Colonic mucosa (tissue), 4 donors: ENCODE measurements at regions not wholly inside any gene's neighbourhood (a gene's known extent, or its start where the extent isn't known, plus 50 kb on each side); places are given as distances from the start of the nearest gene placed in this dataset.
A peak's percentile ranks its signal among the peaks of the same experiment; 100 is the strongest.

ENCODE experiments used
- DNase-seq: peaks from one replicate; pipeline ENCODE4 v3.0.0-alpha.2; 2020
- H3K27ac ChIP-seq: fragments of 200-600 bp; one replicate; pipeline ENCODE4 v1.8.0; 2021
- H3K27me3 ChIP-seq: fragments of 200-600 bp; one replicate; pipeline ENCODE4 v1.8.0; 2021
- H3K36me3 ChIP-seq: fragments of 200-600 bp; one replicate; pipeline ENCODE4 v1.8.0; 2021
- H3K4me1 ChIP-seq: fragments of 200-600 bp; one replicate; pipeline ENCODE4 v1.8.0; 2021; ENCODE audit warnings: mild to moderate bottlenecking
- H3K4me3 ChIP-seq: fragments of 200-600 bp; one replicate; pipeline ENCODE4 v1.8.0; 2021
- H3K9ac ChIP-seq, 2 donors: one replicate each; pipeline ENCODE4 v1.7.0; 2013; ENCODE audit warnings: control low read depth in 2 of 2, low read depth in 2 of 2, low read length in 2 of 2
- H3K9me3 ChIP-seq: fragments of 200-600 bp; one replicate; pipeline ENCODE4 v1.8.0; 2021
- intact Hi-C: fragments of 100-400 bp; cut with DNase I; formaldehyde crosslinking; loops from one replicate; pipeline ENCODE4 v1.14.1; 2022
- TF ChIP-seq, protein P1 (sequence below): fragments of 200-600 bp; IDR thresholded peaks from one replicate; pipeline ENCODE4 v1.8.0; 2022; ENCODE audit warnings: antibody characterized with exemption, mild to moderate bottlenecking
- donor health status: healthy.
- donor health status: DM: no; HTN: no; CAD: no.
- donor health status: DM: no; HTN: no; CAD: no.

DNA sequence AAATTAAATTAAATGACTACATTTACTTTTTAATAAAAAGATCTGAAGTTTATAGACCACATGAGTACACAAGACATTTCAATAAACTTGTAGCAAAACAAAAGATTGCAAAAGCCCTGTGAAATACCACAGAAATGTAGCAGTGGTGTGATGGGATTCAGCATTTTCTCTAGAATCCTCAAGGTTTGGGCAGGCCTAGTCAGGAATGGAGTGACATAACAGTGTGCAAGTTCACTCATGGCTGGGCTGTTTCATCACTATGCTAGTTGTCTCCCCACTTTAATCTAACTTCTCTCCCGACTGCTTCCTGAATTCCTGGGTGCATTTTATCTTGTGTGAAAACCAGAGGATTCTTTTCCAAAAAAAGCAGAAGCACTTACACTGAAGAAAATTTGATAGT is 1089.9 kb upstream of the DDX18 start:
- H3K9me3 ChIP-seq = no peaks in the 10 kb centered on the region
- TF ChIP-seq, protein P1, sequence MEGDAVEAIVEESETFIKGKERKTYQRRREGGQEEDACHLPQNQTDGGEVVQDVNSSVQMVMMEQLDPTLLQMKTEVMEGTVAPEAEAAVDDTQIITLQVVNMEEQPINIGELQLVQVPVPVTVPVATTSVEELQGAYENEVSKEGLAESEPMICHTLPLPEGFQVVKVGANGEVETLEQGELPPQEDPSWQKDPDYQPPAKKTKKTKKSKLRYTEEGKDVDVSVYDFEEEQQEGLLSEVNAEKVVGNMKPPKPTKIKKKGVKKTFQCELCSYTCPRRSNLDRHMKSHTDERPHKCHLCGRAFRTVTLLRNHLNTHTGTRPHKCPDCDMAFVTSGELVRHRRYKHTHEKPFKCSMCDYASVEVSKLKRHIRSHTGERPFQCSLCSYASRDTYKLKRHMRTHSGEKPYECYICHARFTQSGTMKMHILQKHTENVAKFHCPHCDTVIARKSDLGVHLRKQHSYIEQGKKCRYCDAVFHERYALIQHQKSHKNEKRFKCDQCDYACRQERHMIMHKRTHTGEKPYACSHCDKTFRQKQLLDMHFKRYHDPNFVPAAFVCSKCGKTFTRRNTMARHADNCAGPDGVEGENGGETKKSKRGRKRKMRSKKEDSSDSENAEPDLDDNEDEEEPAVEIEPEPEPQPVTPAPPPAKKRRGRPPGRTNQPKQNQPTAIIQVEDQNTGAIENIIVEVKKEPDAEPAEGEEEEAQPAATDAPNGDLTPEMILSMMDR = no peak
- intact Hi-C loops = no loop called here
- H3K9ac ChIP-seq = no peak overlapping the region
- H3K4me3 ChIP-seq = no peak overlapping the region
- no peak for DNase-seq
- H3K27me3 ChIP-seq = no peaks in the 10 kb centered on the region
- H3K27ac ChIP-seq = no peak overlapping the region
- H3K36me3 ChIP-seq = no peaks in the 10 kb centered on the region
- H3K4me1 ChIP-seq = no peaks in the 10 kb centered on the region

DNA sequence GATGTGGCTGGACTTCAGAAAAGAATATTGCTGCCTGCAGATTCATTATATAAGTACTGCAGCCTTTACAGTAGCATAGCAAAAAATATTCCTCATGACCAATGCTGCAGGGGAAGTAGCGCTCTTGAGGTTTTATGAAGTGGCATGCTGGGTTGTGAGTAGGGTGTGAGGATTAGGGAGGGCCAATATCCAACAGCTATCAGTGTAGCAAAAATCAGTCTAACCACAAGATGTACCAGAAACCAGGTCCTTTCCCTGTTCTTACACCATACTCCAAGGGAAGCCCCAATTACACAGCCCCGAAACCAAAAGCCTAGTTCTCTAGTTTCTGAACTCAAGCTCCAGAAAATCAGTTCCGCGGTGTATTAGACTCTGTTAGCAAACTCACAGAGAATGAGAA is 1082.2 kb upstream of the DDX18 start:
- H3K27me3 ChIP-seq = no peaks in the 10 kb centered on the region
- H3K36me3 ChIP-seq = no peaks in the 10 kb centered on the region
- DNase-seq = no peak
- intact Hi-C loops = no loop called here
- H3K9ac ChIP-seq = no peak overlapping the region
- no peak overlapping the region for H3K4me3 ChIP-seq
- TF ChIP-seq, protein P1 = no peak
- no peaks in the 10 kb centered on the region for H3K4me1 ChIP-seq
- no peak overlapping the region for H3K27ac ChIP-seq
- no peaks in the 10 kb centered on the region for H3K9me3 ChIP-seq

DNA sequence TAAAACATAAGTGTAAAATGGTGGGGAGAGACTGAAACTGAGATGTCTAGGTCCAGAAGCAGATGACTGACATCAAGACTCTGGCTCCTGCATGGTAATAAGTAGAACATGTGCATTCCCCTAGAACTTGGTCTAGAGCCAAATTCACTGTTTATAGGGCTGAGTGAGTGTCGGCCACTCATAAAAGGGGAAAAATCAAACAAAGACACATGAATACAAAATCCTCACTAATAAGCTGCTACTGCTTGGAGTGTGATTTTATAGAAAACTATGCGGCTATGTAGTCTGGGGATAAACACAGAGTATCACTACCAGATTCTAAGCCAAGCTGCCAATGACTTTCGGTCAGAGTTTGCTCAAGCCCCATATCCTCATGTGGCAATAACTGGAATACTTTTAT is 1080.8 kb upstream of the DDX18 start:
- H3K9me3 ChIP-seq = no peaks in the 10 kb centered on the region
- H3K4me3 ChIP-seq = no peak overlapping the region
- intact Hi-C loops = no loop called here
- H3K36me3 ChIP-seq = no peaks in the 10 kb centered on the region
- DNase-seq = no peak
- no peak overlapping the region for H3K27ac ChIP-seq
- TF ChIP-seq, protein P1 = no peak
- H3K4me1 ChIP-seq = no peaks in the 10 kb centered on the region
- H3K9ac ChIP-seq = no peak overlapping the region
- H3K27me3 ChIP-seq = no peaks in the 10 kb centered on the region

DNA sequence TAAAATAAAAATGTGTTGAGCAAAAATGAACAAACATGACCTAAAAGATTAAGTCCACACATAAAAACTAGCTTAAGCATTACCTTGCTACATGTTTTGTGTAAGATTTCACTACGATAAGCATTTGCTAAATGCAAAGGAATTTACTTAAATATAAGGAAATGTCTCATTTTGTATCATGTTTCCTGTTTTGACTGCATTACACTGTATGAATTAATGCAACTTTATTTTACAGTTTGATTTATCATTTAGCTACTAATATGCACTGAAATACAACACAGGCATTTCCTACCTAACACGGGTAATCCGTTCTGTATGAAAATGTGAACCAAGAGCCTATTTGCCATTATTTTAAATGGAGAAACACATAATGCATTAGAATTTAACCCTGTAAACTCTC is 1076.5 kb upstream of the DDX18 start:
- Histone ChIP-seq H3K9me3 (no peaks in the 10 kb centered on the region), H3K27ac (no peak overlapping the region), H3K4me3 (no peak overlapping the region), H3K9ac (no peak overlapping the region), H3K36me3 (no peaks in the 10 kb centered on the region), H3K4me1 (no peaks in the 10 kb centered on the region), H3K27me3 (no peaks in the 10 kb centered on the region)
- intact Hi-C loops = no loop called here
- TF ChIP-seq, protein P1 = no peak
- no peak for DNase-seq

DNA sequence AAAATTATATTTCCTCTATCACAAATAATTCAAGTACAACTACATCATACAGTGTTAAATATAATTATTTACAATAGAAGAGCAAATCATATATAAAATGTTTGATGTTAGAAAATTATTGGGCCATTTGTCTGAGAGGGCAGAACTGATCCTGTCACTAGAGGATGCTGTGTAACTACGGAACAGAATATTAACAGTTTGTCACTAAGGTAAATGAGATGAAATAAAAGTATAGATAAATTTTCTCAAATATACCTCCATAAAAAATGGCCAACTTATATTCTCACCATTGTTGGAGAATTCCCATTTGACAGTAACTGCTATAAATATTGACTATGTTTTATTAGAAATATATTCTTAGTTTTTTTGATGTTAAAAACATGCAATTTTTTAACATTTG is 1067.4 kb upstream of the DDX18 start:
- Histone ChIP-seq H3K4me3 (no peak overlapping the region), H3K36me3 (no peaks in the 10 kb centered on the region), H3K9me3 (no peaks in the 10 kb centered on the region), H3K27ac (no peak overlapping the region), H3K27me3 (no peaks in the 10 kb centered on the region), H3K4me1 (no peaks in the 10 kb centered on the region), H3K9ac (no peak overlapping the region)
- TF ChIP-seq, protein P1 = peak; percentile 36
- DNase-seq = no peak
- intact Hi-C loops = loop anchor here (10.0 kb wide), 1 partner anchor 208 kb away; no protein-coding TSS in a partner anchor

DNA sequence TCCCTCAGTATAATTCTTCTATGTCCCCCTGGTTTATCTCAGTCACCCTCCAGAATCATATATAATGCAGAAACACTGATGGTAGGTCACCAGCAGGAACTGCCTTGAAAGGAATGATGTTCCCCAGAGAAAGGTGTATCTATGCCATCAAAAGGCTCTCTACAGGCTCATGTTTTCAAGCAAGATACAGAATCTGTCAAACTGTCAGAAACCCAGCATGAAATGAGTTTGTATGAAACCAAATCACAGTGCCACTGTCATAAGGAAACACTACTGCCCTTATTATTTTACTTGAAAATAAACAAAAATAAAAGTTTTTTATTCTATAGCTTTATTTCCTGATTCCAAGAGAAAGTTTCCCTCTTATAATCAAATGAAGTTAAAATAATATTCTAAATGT is 1064.5 kb upstream of the DDX18 start:
- no peak for DNase-seq
- H3K36me3 ChIP-seq = no peaks in the 10 kb centered on the region
- no peaks in the 10 kb centered on the region for H3K4me1 ChIP-seq
- H3K9me3 ChIP-seq = no peaks in the 10 kb centered on the region
- H3K9ac ChIP-seq = no peak overlapping the region
- no peak overlapping the region for H3K27ac ChIP-seq
- TF ChIP-seq, protein P1 = no peak
- intact Hi-C loops = loop anchor here (10.0 kb wide), 1 partner anchor 205 kb away; no protein-coding TSS in a partner anchor
- no peaks in the 10 kb centered on the region for H3K27me3 ChIP-seq
- H3K4me3 ChIP-seq = no peak overlapping the region
